CD14-positive monocyte (primary cell): ENCODE measurements at regions not wholly inside any gene's neighbourhood (a gene's known extent, or its start where the extent isn't known, plus 50 kb on each side); places are given as distances from the start of the nearest gene placed in this dataset.

Experiments used
- DNase-seq, 3 donors: peaks; one replicate each; pipeline ENCODE4 v3.0.0-alpha.2; 2011 to 2022
- H2AFZ ChIP-seq: 2 replicates; pipeline ENCODE4 v1.6.0; 2012; ENCODE audit warnings: mild to moderate bottlenecking, low read depth, low read length, inconsistent platforms; ENCODE audit not compliant: insufficient read depth, poor library complexity, severe bottlenecking
- H3K27ac ChIP-seq, 2 donors: 1 replicate in 1 of 2; 2 replicates in 1 of 2; pipeline ENCODE4 v1.5.1; 2012 to 2013; ENCODE audit warnings: low read length in 2 of 2, control low read depth in 1 of 2, inconsistent platforms in 1 of 2, low read depth in 1 of 2, mild to moderate bottlenecking in 1 of 2
- H3K27me3 ChIP-seq, 2 donors: one replicate each; pipeline versions ENCODE4 v1.6.0 to v1.6.1; 2011 to 2013; ENCODE audit warnings: low read length in 2 of 2; ENCODE audit not compliant: control insufficient read depth in 2 of 2, insufficient read depth in 2 of 2
- H3K36me3 ChIP-seq, 2 donors: replicated peaks in 1 of 2; 1 replicate in 1 of 2; 2 replicates in 1 of 2; pipeline versions ENCODE4 v1.5.1 to v1.6.1; 2012 to 2013; ENCODE audit warnings: low read length in 2 of 2, control low read depth in 1 of 2, inconsistent platforms in 1 of 2, mild to moderate bottlenecking in 1 of 2; ENCODE audit not compliant: insufficient read depth in 2 of 2, control insufficient read depth in 1 of 2
- H3K4me1 ChIP-seq, 2 donors: 1 replicate in 1 of 2; 2 replicates in 1 of 2; pipeline versions ENCODE4 v1.5.1 to v1.6.1; 2012 to 2013; ENCODE audit warnings: low read length in 2 of 2, control low read depth in 1 of 2, inconsistent platforms in 1 of 2, mild to moderate bottlenecking in 1 of 2, moderate library complexity in 1 of 2; ENCODE audit not compliant: insufficient read depth in 2 of 2, control insufficient read depth in 1 of 2
- H3K4me2 ChIP-seq: replicated peaks from 2 replicates; pipeline ENCODE3; 2012; ENCODE audit warnings: low read length, moderate library complexity, mild to moderate bottlenecking; ENCODE audit not compliant: poor library complexity, severe bottlenecking; ENCODE audit errors: extremely low read depth
- H3K4me3 ChIP-seq, 3 experiments: fragments of 200-600 bp in 1 of 3; sonication (generic) in 1 of 3; replicated peaks in 1 of 3; 1 replicate in 2 of 3; 2 replicates in 1 of 3; pipeline ENCODE4 v1.5.1; 2011 to 2013; ENCODE audit warnings: low read length in 3 of 3, mild to moderate bottlenecking in 3 of 3, control low read depth in 2 of 3, low read depth in 2 of 3, inconsistent platforms in 1 of 3, moderate library complexity in 1 of 3
- H3K79me2 ChIP-seq: 2 replicates; pipeline ENCODE4 v1.6.0; 2012; ENCODE audit warnings: mild to moderate bottlenecking, control low read depth, inconsistent platforms, low read length, moderate library complexity; ENCODE audit not compliant: insufficient read depth
- H3K9ac ChIP-seq: 2 replicates; pipeline ENCODE4 v1.6.0; 2017; ENCODE audit warnings: low read length, mild to moderate bottlenecking; ENCODE audit not compliant: insufficient read depth, poor library complexity, severe bottlenecking
- H3K9me3 ChIP-seq, 2 donors: replicated peaks in 1 of 2; 1 replicate in 1 of 2; 2 replicates in 1 of 2; pipeline versions ENCODE4 v1.5.1 to v1.6.1; 2012 to 2013; ENCODE audit warnings: low read length in 2 of 2, control low read depth in 1 of 2; ENCODE audit not compliant: control insufficient read depth in 1 of 2, insufficient read depth in 1 of 2
- H4K20me1 ChIP-seq: 2 replicates; pipeline ENCODE4 v1.6.0; 2012; ENCODE audit warnings: mild to moderate bottlenecking, low read length, control low read depth, moderate library complexity; ENCODE audit not compliant: insufficient read depth
- H3K27ac Mint-ChIP-seq, 7 donors: one replicate each; pipeline ENCODE4 v1.8.0; 2020; ENCODE audit warnings: mild to moderate bottlenecking in 7 of 7, mixed read lengths in 7 of 7, moderate library complexity in 6 of 7, inconsistent platforms in 2 of 7
- H3K27me3 Mint-ChIP-seq, 3 donors: one replicate each; pipeline ENCODE4 v1.8.0; 2021 to 2022; ENCODE audit warnings: low read depth in 3 of 3, mild to moderate bottlenecking in 3 of 3, mixed read lengths in 3 of 3, moderate library complexity in 3 of 3, inconsistent platforms in 1 of 3
- H3K36me3 Mint-ChIP-seq, 2 donors: one replicate each; pipeline ENCODE4 v1.8.0; 2020; ENCODE audit warnings: mixed read lengths in 2 of 2, inconsistent platforms in 1 of 2, mild to moderate bottlenecking in 1 of 2
- H3K4me1 Mint-ChIP-seq: one replicate; pipeline ENCODE4 v1.8.0; 2020; ENCODE audit warnings: mild to moderate bottlenecking, mixed read lengths
- H3K4me3 Mint-ChIP-seq, 2 donors: one replicate each; pipeline ENCODE4 v1.8.0; 2020; ENCODE audit warnings: mild to moderate bottlenecking in 2 of 2, mixed read lengths in 2 of 2, moderate library complexity in 1 of 2
- H3K9me3 Mint-ChIP-seq, 7 donors: one replicate each; pipeline ENCODE4 v1.8.0; 2020 to 2022; ENCODE audit warnings: mixed read lengths in 7 of 7, mild to moderate bottlenecking in 6 of 7, moderate library complexity in 6 of 7, inconsistent platforms in 2 of 7
- WGBS: methylation state at CpG from one replicate; pipeline ENCODE4 v1.1.5; 2013; ENCODE audit warnings: missing lambda C conversion rate; ENCODE audit not compliant: insufficient coverage; 5-methylcytosine and 5-hydroxymethylcytosine counted together
- intact Hi-C, 2 donors: fragments of 100-400 bp; cut with micrococcal nuclease; formaldehyde crosslinking; loops; one replicate each; pipeline versions ENCODE4 v1.15.0 to v1.15.1; 2023
- TF ChIP-seq, protein P1 (sequence below): fragments of 200-600 bp; IDR thresholded peaks from one replicate; pipeline ENCODE4 v1.8.0; 2022; ENCODE audit warnings: antibody characterized with exemption, mild to moderate bottlenecking

DNA sequence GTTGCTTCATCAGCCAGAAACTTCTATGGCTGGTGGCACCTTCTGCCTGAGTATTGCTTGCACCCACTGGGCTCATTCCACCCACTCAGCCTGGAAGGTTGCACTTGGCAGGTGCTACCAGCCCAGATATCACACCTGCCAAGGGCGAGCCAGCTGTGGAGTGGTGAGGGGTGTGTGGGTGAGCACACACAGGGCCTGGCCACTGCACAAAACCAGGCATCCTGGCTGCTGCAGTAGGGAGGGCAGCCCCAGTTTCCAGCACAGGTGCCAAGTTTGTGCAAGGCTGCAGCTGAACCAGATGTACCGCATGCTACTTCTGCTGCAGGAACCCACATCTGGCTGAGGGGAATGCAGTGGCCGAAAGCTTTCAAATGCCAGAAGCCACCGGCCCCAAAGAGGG lies 1147.8 kb downstream of the FSCB start:
- Histone ChIP-seq H3K27ac (no peak overlapping the region), H2AFZ (no peak overlapping the region), H3K4me3 (no peak overlapping the region), H3K4me1 (no peaks in the 10 kb centered on the region), H3K27me3 (no peaks in the 10 kb centered on the region), H3K9me3 (peaks cover 6 to 11% of the 10 kb centered on the region in 2 donors), H4K20me1 (no peaks in the 10 kb centered on the region), H3K9ac (no peak overlapping the region), H3K79me2 (no peaks in the 10 kb centered on the region), H3K36me3 (no peaks in the 10 kb centered on the region), H3K4me2 (no peak overlapping the region)
- Mint-ChIP-seq H3K4me1 (no peaks in the 10 kb centered on the region), H3K4me3 (no peak overlapping the region), H3K27me3 (no peaks in the 10 kb centered on the region), H3K27ac (no peak overlapping the region), H3K36me3 (no peaks in the 10 kb centered on the region), H3K9me3 (peaks cover 0 to 11% (median 3%) of the 10 kb centered on the region in 7 donors)
- no peak for DNase-seq
- intact Hi-C loops = no loop called here
- 90% methylated on average over 3 of the region's 4 CpGs for WGBS
- TF ChIP-seq, protein P1, sequence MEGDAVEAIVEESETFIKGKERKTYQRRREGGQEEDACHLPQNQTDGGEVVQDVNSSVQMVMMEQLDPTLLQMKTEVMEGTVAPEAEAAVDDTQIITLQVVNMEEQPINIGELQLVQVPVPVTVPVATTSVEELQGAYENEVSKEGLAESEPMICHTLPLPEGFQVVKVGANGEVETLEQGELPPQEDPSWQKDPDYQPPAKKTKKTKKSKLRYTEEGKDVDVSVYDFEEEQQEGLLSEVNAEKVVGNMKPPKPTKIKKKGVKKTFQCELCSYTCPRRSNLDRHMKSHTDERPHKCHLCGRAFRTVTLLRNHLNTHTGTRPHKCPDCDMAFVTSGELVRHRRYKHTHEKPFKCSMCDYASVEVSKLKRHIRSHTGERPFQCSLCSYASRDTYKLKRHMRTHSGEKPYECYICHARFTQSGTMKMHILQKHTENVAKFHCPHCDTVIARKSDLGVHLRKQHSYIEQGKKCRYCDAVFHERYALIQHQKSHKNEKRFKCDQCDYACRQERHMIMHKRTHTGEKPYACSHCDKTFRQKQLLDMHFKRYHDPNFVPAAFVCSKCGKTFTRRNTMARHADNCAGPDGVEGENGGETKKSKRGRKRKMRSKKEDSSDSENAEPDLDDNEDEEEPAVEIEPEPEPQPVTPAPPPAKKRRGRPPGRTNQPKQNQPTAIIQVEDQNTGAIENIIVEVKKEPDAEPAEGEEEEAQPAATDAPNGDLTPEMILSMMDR = no peak

DNA sequence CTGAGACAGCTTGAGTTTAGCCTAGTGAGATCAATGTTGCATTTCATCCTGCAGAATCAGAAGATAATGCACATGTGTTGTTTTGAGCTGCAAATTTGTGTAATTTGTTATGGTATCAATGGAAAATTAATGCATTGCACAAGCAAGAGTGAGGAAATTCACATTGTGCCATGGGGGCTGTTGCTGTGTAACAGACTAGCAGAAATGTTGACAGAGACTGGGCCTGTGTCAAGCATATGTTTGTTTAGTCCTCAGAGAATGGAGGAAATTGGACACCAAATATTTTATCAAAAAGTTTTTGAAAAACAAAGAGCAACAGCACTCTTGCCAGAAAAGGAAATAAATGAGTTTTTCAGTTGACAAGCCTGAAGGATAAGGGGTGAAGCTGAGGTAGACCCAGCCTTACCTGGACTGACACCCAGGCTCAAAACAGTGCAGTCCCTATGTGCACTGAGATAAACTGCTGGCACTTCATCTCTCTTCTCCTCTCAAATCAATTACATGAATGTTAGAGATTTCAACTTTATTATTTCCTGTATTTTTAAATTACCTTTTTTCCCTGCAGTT lies 1150.0 kb downstream of the FSCB start:
- Mint-ChIP-seq H3K4me3 (no peak overlapping the region), H3K27ac (no peak overlapping the region), H3K36me3 (no peaks in the 10 kb centered on the region), H3K27me3 (no peaks in the 10 kb centered on the region), H3K9me3 (peaks cover 0 to 11% (median 4%) of the 10 kb centered on the region in 7 donors), H3K4me1 (no peaks in the 10 kb centered on the region)
- peaks cover 6 to 11% of the 10 kb centered on the region in 2 donors for H3K9me3 ChIP-seq
- intact Hi-C loops = no loop called here
- H3K36me3 ChIP-seq = no peaks in the 10 kb centered on the region
- no peaks in the 10 kb centered on the region for H3K27me3 ChIP-seq
- H3K4me1 ChIP-seq = no peaks in the 10 kb centered on the region
- TF ChIP-seq, protein P1 = no peak
- no peak overlapping the region for H2AFZ ChIP-seq
- no peak for DNase-seq
- no peaks in the 10 kb centered on the region for H3K79me2 ChIP-seq
- H3K4me2 ChIP-seq = no peak overlapping the region
- no peak overlapping the region for H3K27ac ChIP-seq
- no peak overlapping the region for H3K9ac ChIP-seq
- no peak overlapping the region for H3K4me3 ChIP-seq
- H4K20me1 ChIP-seq = no peaks in the 10 kb centered on the region
